Left renal pelvis (tissue), 4 donors: ENCODE measurements at regions not wholly inside any gene's neighbourhood (a gene's known extent, or its start where the extent isn't known, plus 50 kb on each side); places are given as distances from the start of the nearest gene placed in this dataset.

Experiments
- DNase-seq, 4 donors: peaks; one replicate each; pipeline ENCODE4 v3.0.0-alpha.2; 2013; ENCODE audit warnings: low read depth in 4 of 4, low spot score in 3 of 4

GRCh38 chr2:133766164-133766832 is 198.0 kb upstream of the NCKAP5 start:
- no peak for DNase-seq

GRCh38 chr2:133768256-133768655 is 200.0 kb upstream of the NCKAP5 start:
- no peak for DNase-seq

GRCh38 chr2:133768658-133769435 is 200.6 kb upstream of the NCKAP5 start:
- DNase-seq = no peak

- DNase-seq = no peak
Measured at GRCh38 chr2:133773854-133774653, 205.8 kb upstream of the NCKAP5 start.

- no peak for DNase-seq
Measured at GRCh38 chr2:133774654-133775015, 206.4 kb upstream of the NCKAP5 start.

- no peak for DNase-seq
Measured at GRCh38 chr2:133776936-133777573, 208.8 kb upstream of the NCKAP5 start.

- DNase-seq = no peak
Measured at GRCh38 chr2:133777574-133777960, 209.3 kb upstream of the NCKAP5 start.

- DNase-seq = peak; percentile 53 to 74 (median 70)
Measured at GRCh38 chr2:133780099-133780996, 212.1 kb upstream of the NCKAP5 start.

GRCh38 chr2:133780997-133781513 is 212.8 kb upstream of the NCKAP5 start:
- DNase-seq = no peak

- DNase-seq = no peak
Measured at GRCh38 chr2:133787207-133787606, 218.9 kb upstream of the NCKAP5 start.

GRCh38 chr2:133787651-133788050 is 219.4 kb upstream of the NCKAP5 start:
- no peak for DNase-seq

GRCh38 chr2:133788386-133788785 is 220.1 kb upstream of the NCKAP5 start:
- DNase-seq = no peak

- no peak for DNase-seq
Measured at GRCh38 chr2:133789743-133790142, 221.5 kb upstream of the NCKAP5 start.

GRCh38 chr2:133790711-133791110 is 222.4 kb upstream of the NCKAP5 start:
- no peak for DNase-seq

GRCh38 chr2:133791191-133791590 is 222.9 kb upstream of the NCKAP5 start:
- DNase-seq = no peak

- no peak for DNase-seq
Measured at GRCh38 chr2:133792223-133792622, 224.0 kb upstream of the NCKAP5 start.

GRCh38 chr2:133794114-133794513 is 225.9 kb upstream of the NCKAP5 start:
- DNase-seq = no peak

GRCh38 chr2:133801946-133802345 is 233.7 kb upstream of the NCKAP5 start:
- DNase-seq = no peak

- no peak for DNase-seq
Measured at GRCh38 chr2:133802409-133803039, 234.3 kb upstream of the NCKAP5 start.
